ENCODE measurements at regions not wholly inside any gene's neighbourhood (a gene's known extent, or its start where the extent isn't known, plus 50 kb on each side); places are given as distances from the start of the nearest gene placed in this dataset.

- no peak overlapping the region for H3K18ac ChIP-seq (ENCODE audit: low read length)
- H3K79me1 ChIP-seq (ENCODE audit: low read depth, low read length) = no peaks in the 10 kb centered on the region
- H3K23ac ChIP-seq (ENCODE audit: low read depth, low read length, poor library complexity) = no peak overlapping the region
- no peak overlapping the region for H4K8ac ChIP-seq (ENCODE audit: low read depth, low read length)
- H2AFZ ChIP-seq (ENCODE audit: low read length) = no peak overlapping the region
- no peak overlapping the region for H2AK5ac ChIP-seq (ENCODE audit: low read depth, low read length)
- no peak for DNase-seq (ENCODE audit: low spot score)
- peaks cover 0 to 4% of the 10 kb centered on the region in 2 donors for H3K4me1 ChIP-seq (ENCODE audit: control insufficient read depth in 2 of 2, insufficient read depth in 1 of 2, low read depth in 1 of 2, low read length in 2 of 2)
- H3K9me3 ChIP-seq (replicated peaks in 1 of 2; ENCODE audit: control insufficient read depth in 2 of 2, insufficient read depth in 1 of 2, low read depth in 1 of 2, low read length in 2 of 2) = no peaks in the 10 kb centered on the region
- H3K36me3 ChIP-seq (replicated peaks in 1 of 2; ENCODE audit: control insufficient read depth in 2 of 2, insufficient read depth in 2 of 2, low read length in 2 of 2) = no peaks in the 10 kb centered on the region
- H2BK15ac ChIP-seq (ENCODE audit: low read length) = no peak overlapping the region
- no peak overlapping the region for H2BK120ac ChIP-seq (ENCODE audit: low read depth, low read length)
- H4K91ac ChIP-seq (ENCODE audit: low read depth, low read length, poor library complexity) = no peak overlapping the region
- H3K9ac ChIP-seq (ENCODE audit: low read depth, low read length, poor library complexity) = no peak overlapping the region
- no peak overlapping the region for H2BK5ac ChIP-seq (ENCODE audit: low read length)
- no peak overlapping the region for H3K4me2 ChIP-seq (ENCODE audit: insufficient read depth, low read length, poor library complexity, severe bottlenecking)
- WGBS, 2 donors (ENCODE audit: extremely low coverage in 2 of 2, insufficient read length in 2 of 2, insufficient replicate concordance in 1 of 2) = no CpG with 5 or more reads among the region's 3 CpGs
- H3K27me3 ChIP-seq (ENCODE audit: control insufficient read depth in 3 of 3, insufficient read depth in 3 of 3, low read depth in 1 of 3, low read length in 3 of 3) = peaks cover 0 to 16% (median 0%) of the 10 kb centered on the region in 3 experiments
- H3K14ac ChIP-seq (ENCODE audit: low read length) = no peak overlapping the region
- H3K4ac ChIP-seq (ENCODE audit: low read length) = no peak overlapping the region
- no peak overlapping the region for H2BK12ac ChIP-seq (ENCODE audit: low read length)
- no peak overlapping the region for H3K27ac ChIP-seq (replicated peaks; ENCODE audit: low read length)
- no peak overlapping the region for H3K4me3 ChIP-seq (ENCODE audit: low read length in 2 of 2)
Measured at GRCh38 chr1:58934706-58935105, 150.9 kb upstream of the JUN start.

DNA sequence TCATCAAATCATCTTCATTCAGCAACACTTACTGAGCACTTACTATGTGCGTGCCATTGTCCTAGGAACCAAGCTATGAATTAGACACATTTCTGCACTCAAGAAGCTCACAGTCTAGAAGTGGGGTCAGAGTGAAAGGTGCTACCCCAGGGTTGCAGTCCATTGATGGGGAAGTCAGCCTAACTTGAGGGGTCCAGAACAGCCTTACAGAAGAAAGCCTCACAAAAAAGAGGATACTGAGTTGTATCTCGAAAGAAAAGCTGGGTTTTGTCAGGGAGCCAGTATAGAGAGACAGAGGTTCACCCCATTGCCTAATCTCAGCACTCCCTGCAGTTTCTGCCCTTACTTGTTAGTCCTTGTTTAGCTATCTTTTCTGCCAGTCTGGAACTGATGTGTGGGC is 153.1 kb upstream of the JUN start:
- WGBS, 2 donors (ENCODE audit: extremely low coverage in 2 of 2, insufficient read length in 2 of 2, insufficient replicate concordance in 1 of 2) = no CpG with 5 or more reads among the region's 2 CpGs

DNA sequence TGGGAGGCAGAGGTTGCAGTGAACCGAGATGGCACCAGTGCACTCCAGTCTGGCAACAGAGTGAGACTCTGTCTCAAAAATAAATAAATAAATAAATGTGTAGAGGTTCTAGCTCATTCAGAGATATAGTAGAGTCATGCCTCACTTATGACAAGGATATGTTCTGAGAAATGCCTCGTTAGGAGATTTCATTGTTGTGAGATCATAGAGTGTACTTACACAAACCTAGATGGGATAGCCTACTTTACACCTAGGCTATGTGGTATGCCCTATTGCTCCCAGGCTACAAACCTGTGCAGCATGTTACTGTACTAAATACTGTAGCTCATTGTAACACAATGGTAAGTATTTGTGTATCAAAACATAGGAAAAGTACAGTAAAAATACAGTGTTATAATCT is 155.3 kb upstream of the JUN start:
- Histone ChIP-seq H3K9me3 (replicated peaks in 1 of 2; ENCODE audit: control insufficient read depth in 2 of 2, insufficient read depth in 1 of 2, low read depth in 1 of 2, low read length in 2 of 2) (no peaks in the 10 kb centered on the region), H3K4me1 (ENCODE audit: control insufficient read depth in 2 of 2, insufficient read depth in 1 of 2, low read depth in 1 of 2, low read length in 2 of 2) (peaks cover 0 to 2% of the 10 kb centered on the region in 2 donors), H3K14ac (ENCODE audit: low read length) (no peak overlapping the region), H2AK5ac (ENCODE audit: low read depth, low read length) (no peak overlapping the region), H2AFZ (ENCODE audit: low read length) (no peak overlapping the region), H4K8ac (ENCODE audit: low read depth, low read length) (no peak overlapping the region), H3K36me3 (replicated peaks in 1 of 2; ENCODE audit: control insufficient read depth in 2 of 2, insufficient read depth in 2 of 2, low read length in 2 of 2) (no peaks in the 10 kb centered on the region), H2BK12ac (ENCODE audit: low read length) (no peak overlapping the region), H3K4ac (ENCODE audit: low read length) (no peak overlapping the region), H3K4me3 (ENCODE audit: low read length in 2 of 2) (no peak overlapping the region), H3K79me1 (ENCODE audit: low read depth, low read length) (no peaks in the 10 kb centered on the region), H3K9ac (ENCODE audit: low read depth, low read length, poor library complexity) (no peak overlapping the region), H2BK15ac (ENCODE audit: low read length) (no peak overlapping the region), H3K27ac (replicated peaks; ENCODE audit: low read length) (no peak overlapping the region), H2BK5ac (ENCODE audit: low read length) (no peak overlapping the region), H3K4me2 (ENCODE audit: insufficient read depth, low read length, poor library complexity, severe bottlenecking) (no peak overlapping the region), H3K27me3 (ENCODE audit: control insufficient read depth in 3 of 3, insufficient read depth in 3 of 3, low read depth in 1 of 3, low read length in 3 of 3) (peaks cover 0 to 35% (median 2%) of the 10 kb centered on the region in 3 experiments), H2BK120ac (ENCODE audit: low read depth, low read length) (no peak overlapping the region), H4K91ac (ENCODE audit: low read depth, low read length, poor library complexity) (no peak overlapping the region), H3K18ac (ENCODE audit: low read length) (no peak overlapping the region), H3K23ac (ENCODE audit: low read depth, low read length, poor library complexity) (no peak overlapping the region)
- DNase-seq (ENCODE audit: low spot score) = no peak
- WGBS, 2 donors (ENCODE audit: extremely low coverage in 2 of 2, insufficient read length in 2 of 2, insufficient replicate concordance in 1 of 2) = no CpG with 5 or more reads among the region's 2 CpGs

More for the DNA sequence above, 153.1 kb upstream of the JUN start:
- no peaks in the 10 kb centered on the region for H3K36me3 ChIP-seq (replicated peaks in 1 of 2; ENCODE audit: control insufficient read depth in 2 of 2, insufficient read depth in 2 of 2, low read length in 2 of 2)
- H2BK15ac ChIP-seq (ENCODE audit: low read length) = no peak overlapping the region
- H3K4me1 ChIP-seq (ENCODE audit: control insufficient read depth in 2 of 2, insufficient read depth in 1 of 2, low read depth in 1 of 2, low read length in 2 of 2) = peaks cover 0 to 4% of the 10 kb centered on the region in 2 donors
- H3K27ac ChIP-seq (replicated peaks; ENCODE audit: low read length) = no peak overlapping the region
- no peak overlapping the region for H3K4me3 ChIP-seq (ENCODE audit: low read length in 2 of 2)
- no peaks in the 10 kb centered on the region for H3K9me3 ChIP-seq (replicated peaks in 1 of 2; ENCODE audit: control insufficient read depth in 2 of 2, insufficient read depth in 1 of 2, low read depth in 1 of 2, low read length in 2 of 2)
- H2BK120ac ChIP-seq (ENCODE audit: low read depth, low read length) = no peak overlapping the region
- H3K9ac ChIP-seq (ENCODE audit: low read depth, low read length, poor library complexity) = no peak overlapping the region
- H4K8ac ChIP-seq (ENCODE audit: low read depth, low read length) = no peak overlapping the region
- no peak for DNase-seq (ENCODE audit: low spot score)
- no peak overlapping the region for H3K4ac ChIP-seq (ENCODE audit: low read length)
- no peak overlapping the region for H3K14ac ChIP-seq (ENCODE audit: low read length)
- H2BK5ac ChIP-seq (ENCODE audit: low read length) = no peak overlapping the region
- no peak overlapping the region for H3K18ac ChIP-seq (ENCODE audit: low read length)
- H3K23ac ChIP-seq (ENCODE audit: low read depth, low read length, poor library complexity) = no peak overlapping the region
- H4K91ac ChIP-seq (ENCODE audit: low read depth, low read length, poor library complexity) = no peak overlapping the region
- H2AFZ ChIP-seq (ENCODE audit: low read length) = no peak overlapping the region
- H2BK12ac ChIP-seq (ENCODE audit: low read length) = no peak overlapping the region
- no peak overlapping the region for H2AK5ac ChIP-seq (ENCODE audit: low read depth, low read length)
- H3K27me3 ChIP-seq (ENCODE audit: control insufficient read depth in 3 of 3, insufficient read depth in 3 of 3, low read depth in 1 of 3, low read length in 3 of 3) = peaks cover 0 to 24% (median 0%) of the 10 kb centered on the region in 3 experiments
- no peak overlapping the region for H3K4me2 ChIP-seq (ENCODE audit: insufficient read depth, low read length, poor library complexity, severe bottlenecking)
- H3K79me1 ChIP-seq (ENCODE audit: low read depth, low read length) = no peaks in the 10 kb centered on the region

DNA sequence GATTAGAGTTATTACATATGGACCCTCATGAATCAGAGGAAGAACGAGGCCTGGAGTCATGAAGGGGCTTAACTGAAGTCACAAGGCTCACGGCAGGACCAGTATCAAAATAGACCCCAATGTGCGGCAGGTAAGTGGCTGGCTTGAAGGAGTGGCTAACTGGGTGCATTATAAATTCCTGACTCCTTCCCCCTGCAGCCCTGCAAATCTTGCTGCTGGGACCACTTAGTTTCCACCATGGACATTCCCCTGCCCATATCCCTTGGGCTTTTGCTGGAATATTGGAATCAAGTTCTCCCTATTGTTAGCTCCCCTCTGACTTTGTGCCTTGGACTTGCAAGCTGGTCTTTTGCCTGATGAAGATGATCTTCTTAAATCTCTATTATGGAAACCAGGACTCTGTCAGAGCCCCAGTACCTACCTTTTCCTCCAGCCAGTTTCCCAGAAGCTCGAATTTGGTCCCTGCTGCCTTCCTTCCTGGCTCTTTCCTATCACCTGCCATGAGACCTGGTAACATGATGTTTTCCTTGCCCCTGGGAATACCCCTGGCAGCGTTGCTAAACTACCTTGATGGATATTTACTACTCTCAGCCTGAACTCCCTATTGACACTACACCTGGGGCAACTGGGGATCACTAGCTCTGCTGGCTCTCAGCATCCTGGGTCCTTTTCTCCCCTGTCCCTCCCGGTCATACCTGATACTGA is 156.0 kb upstream of the JUN start:
- no peaks in the 10 kb centered on the region for H3K36me3 ChIP-seq (replicated peaks in 1 of 2; ENCODE audit: control insufficient read depth in 2 of 2, insufficient read depth in 2 of 2, low read length in 2 of 2)
- no peak overlapping the region for H4K8ac ChIP-seq (ENCODE audit: low read depth, low read length)
- no peak for DNase-seq (ENCODE audit: low spot score)
- no peak overlapping the region for H3K4me2 ChIP-seq (ENCODE audit: insufficient read depth, low read length, poor library complexity, severe bottlenecking)
- H3K4me1 ChIP-seq (ENCODE audit: control insufficient read depth in 2 of 2, insufficient read depth in 1 of 2, low read depth in 1 of 2, low read length in 2 of 2) = peaks cover 0 to 2% of the 10 kb centered on the region in 2 donors
- H3K27me3 ChIP-seq (ENCODE audit: control insufficient read depth in 3 of 3, insufficient read depth in 3 of 3, low read depth in 1 of 3, low read length in 3 of 3) = peaks cover 0 to 39% (median 2%) of the 10 kb centered on the region in 3 experiments
- H2BK120ac ChIP-seq (ENCODE audit: low read depth, low read length) = no peak overlapping the region
- H3K27ac ChIP-seq (replicated peaks; ENCODE audit: low read length) = no peak overlapping the region
- WGBS, 2 donors (ENCODE audit: extremely low coverage in 2 of 2, insufficient read length in 2 of 2, insufficient replicate concordance in 1 of 2) = no CpG with 5 or more reads among the region's 6 CpGs
- no peak overlapping the region for H3K18ac ChIP-seq (ENCODE audit: low read length)
- H3K14ac ChIP-seq (ENCODE audit: low read length) = no peak overlapping the region
- H3K9ac ChIP-seq (ENCODE audit: low read depth, low read length, poor library complexity) = no peak overlapping the region
- H2AK5ac ChIP-seq (ENCODE audit: low read depth, low read length) = no peak overlapping the region
- H2BK5ac ChIP-seq (ENCODE audit: low read length) = no peak overlapping the region
- H2BK12ac ChIP-seq (ENCODE audit: low read length) = no peak overlapping the region
- H4K91ac ChIP-seq (ENCODE audit: low read depth, low read length, poor library complexity) = no peak overlapping the region
- no peak overlapping the region for H3K4me3 ChIP-seq (ENCODE audit: low read length in 2 of 2)
- H3K9me3 ChIP-seq (replicated peaks in 1 of 2; ENCODE audit: control insufficient read depth in 2 of 2, insufficient read depth in 1 of 2, low read depth in 1 of 2, low read length in 2 of 2) = no peaks in the 10 kb centered on the region
- no peak overlapping the region for H3K4ac ChIP-seq (ENCODE audit: low read length)
- no peak overlapping the region for H2AFZ ChIP-seq (ENCODE audit: low read length)
- H3K79me1 ChIP-seq (ENCODE audit: low read depth, low read length) = no peaks in the 10 kb centered on the region
- no peak overlapping the region for H2BK15ac ChIP-seq (ENCODE audit: low read length)
- H3K23ac ChIP-seq (ENCODE audit: low read depth, low read length, poor library complexity) = no peak overlapping the region
